Liver (tissue), 3 donors: ENCODE measurements at regions not wholly inside any gene's neighbourhood (a gene's known extent, or its start where the extent isn't known, plus 50 kb on each side); places are given as distances from the start of the nearest gene placed in this dataset.
"Not testable (repeated sequence)": the region's sequence is repeated elsewhere in the genome, so short reads cannot be mapped to it uniquely, and the experiment has no call there.

Experiments used
- ATF3 ChIP-seq: IDR thresholded peaks from 2 replicates; pipeline ENCODE4 v1.6.1; 2016; ENCODE audit warnings: antibody characterized with exemption
- FOXA2 ChIP-seq: IDR thresholded peaks from 2 replicates; pipeline ENCODE4 v1.6.1; 2016; ENCODE audit warnings: antibody characterized with exemption
- GABPA ChIP-seq, 2 donors: IDR thresholded peaks in 1 of 2; conservative IDR thresholded peaks in 1 of 2; 2 replicates each; pipeline ENCODE4 v1.6.1; 2016; ENCODE audit warnings: antibody characterized with exemption in 2 of 2, mild to moderate bottlenecking in 1 of 2, moderate library complexity in 1 of 2
- JUND ChIP-seq, 2 donors: IDR thresholded peaks; 2 replicates each; pipeline ENCODE4 v1.6.1; 2016; ENCODE audit warnings: antibody characterized with exemption in 2 of 2
- MAX ChIP-seq: IDR thresholded peaks from 2 replicates; pipeline ENCODE4 v1.6.1; 2016; ENCODE audit warnings: antibody characterized with exemption
- RAD21 ChIP-seq, 2 donors: IDR thresholded peaks; 2 replicates each; pipeline ENCODE4 v1.6.1; 2016; ENCODE audit warnings: antibody characterized with exemption in 2 of 2, mild to moderate bottlenecking in 2 of 2
- TAF1 ChIP-seq: conservative IDR thresholded peaks from 2 replicates; pipeline ENCODE4 v1.6.1; 2016; ENCODE audit warnings: antibody characterized with exemption, mild to moderate bottlenecking
- YY1 ChIP-seq: IDR thresholded peaks from 2 replicates; pipeline ENCODE4 v1.6.1; 2016; ENCODE audit warnings: antibody characterized with exemption, mild to moderate bottlenecking
- TF ChIP-seq, protein P1 (sequence below): fragments of 150-350 bp; IDR thresholded peaks from 2 replicates; pipeline ENCODE4 v1.5.1; 2017; ENCODE audit warnings: improper control_type of control experiment, low read depth, low read length; ENCODE audit not compliant: missing input control
- TF ChIP-seq, protein P2 (sequence below): IDR thresholded peaks from 2 replicates; pipeline ENCODE4 v1.6.1; 2016; ENCODE audit warnings: antibody characterized with exemption, mild to moderate bottlenecking
- donor health status: healthy.
- donor health status: healthy.

- TF ChIP-seq RAD21 (IDR thresholded peaks at IDR 0.05); ATF3; TAF1; GABPA (IDR thresholded peaks at IDR 0.05 in 1 of 2, conservative IDR thresholded peaks at IDR 0.05 in 1 of 2); YY1; MAX; JUND (IDR thresholded peaks at IDR 0.05); FOXA2: not testable (repeated sequence)
- TF ChIP-seq, protein P1, sequence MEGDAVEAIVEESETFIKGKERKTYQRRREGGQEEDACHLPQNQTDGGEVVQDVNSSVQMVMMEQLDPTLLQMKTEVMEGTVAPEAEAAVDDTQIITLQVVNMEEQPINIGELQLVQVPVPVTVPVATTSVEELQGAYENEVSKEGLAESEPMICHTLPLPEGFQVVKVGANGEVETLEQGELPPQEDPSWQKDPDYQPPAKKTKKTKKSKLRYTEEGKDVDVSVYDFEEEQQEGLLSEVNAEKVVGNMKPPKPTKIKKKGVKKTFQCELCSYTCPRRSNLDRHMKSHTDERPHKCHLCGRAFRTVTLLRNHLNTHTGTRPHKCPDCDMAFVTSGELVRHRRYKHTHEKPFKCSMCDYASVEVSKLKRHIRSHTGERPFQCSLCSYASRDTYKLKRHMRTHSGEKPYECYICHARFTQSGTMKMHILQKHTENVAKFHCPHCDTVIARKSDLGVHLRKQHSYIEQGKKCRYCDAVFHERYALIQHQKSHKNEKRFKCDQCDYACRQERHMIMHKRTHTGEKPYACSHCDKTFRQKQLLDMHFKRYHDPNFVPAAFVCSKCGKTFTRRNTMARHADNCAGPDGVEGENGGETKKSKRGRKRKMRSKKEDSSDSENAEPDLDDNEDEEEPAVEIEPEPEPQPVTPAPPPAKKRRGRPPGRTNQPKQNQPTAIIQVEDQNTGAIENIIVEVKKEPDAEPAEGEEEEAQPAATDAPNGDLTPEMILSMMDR, result not testable (repeated sequence)
- TF ChIP-seq, protein P2, sequence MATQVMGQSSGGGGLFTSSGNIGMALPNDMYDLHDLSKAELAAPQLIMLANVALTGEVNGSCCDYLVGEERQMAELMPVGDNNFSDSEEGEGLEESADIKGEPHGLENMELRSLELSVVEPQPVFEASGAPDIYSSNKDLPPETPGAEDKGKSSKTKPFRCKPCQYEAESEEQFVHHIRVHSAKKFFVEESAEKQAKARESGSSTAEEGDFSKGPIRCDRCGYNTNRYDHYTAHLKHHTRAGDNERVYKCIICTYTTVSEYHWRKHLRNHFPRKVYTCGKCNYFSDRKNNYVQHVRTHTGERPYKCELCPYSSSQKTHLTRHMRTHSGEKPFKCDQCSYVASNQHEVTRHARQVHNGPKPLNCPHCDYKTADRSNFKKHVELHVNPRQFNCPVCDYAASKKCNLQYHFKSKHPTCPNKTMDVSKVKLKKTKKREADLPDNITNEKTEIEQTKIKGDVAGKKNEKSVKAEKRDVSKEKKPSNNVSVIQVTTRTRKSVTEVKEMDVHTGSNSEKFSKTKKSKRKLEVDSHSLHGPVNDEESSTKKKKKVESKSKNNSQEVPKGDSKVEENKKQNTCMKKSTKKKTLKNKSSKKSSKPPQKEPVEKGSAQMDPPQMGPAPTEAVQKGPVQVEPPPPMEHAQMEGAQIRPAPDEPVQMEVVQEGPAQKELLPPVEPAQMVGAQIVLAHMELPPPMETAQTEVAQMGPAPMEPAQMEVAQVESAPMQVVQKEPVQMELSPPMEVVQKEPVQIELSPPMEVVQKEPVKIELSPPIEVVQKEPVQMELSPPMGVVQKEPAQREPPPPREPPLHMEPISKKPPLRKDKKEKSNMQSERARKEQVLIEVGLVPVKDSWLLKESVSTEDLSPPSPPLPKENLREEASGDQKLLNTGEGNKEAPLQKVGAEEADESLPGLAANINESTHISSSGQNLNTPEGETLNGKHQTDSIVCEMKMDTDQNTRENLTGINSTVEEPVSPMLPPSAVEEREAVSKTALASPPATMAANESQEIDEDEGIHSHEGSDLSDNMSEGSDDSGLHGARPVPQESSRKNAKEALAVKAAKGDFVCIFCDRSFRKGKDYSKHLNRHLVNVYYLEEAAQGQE, result not testable (repeated sequence)
Observed at GRCh38 chr11:22518344-22518743, 107.3 kb downstream of the FANCF start.
